ENCODE measurements at regions not wholly inside any gene's neighbourhood (a gene's known extent, or its start where the extent isn't known, plus 50 kb on each side); places are given as distances from the start of the nearest gene placed in this dataset.

- DNase-seq = no peak
- in situ Hi-C loops (cut with MboI; ENCODE audit: low pct_unique_long_range_greater_than_20kb, low sequenced_read_pairs) = no loop called here
Observed at GRCh38 chr20:11448554-11448953, 469.1 kb upstream of the BTBD3 start.

DNA sequence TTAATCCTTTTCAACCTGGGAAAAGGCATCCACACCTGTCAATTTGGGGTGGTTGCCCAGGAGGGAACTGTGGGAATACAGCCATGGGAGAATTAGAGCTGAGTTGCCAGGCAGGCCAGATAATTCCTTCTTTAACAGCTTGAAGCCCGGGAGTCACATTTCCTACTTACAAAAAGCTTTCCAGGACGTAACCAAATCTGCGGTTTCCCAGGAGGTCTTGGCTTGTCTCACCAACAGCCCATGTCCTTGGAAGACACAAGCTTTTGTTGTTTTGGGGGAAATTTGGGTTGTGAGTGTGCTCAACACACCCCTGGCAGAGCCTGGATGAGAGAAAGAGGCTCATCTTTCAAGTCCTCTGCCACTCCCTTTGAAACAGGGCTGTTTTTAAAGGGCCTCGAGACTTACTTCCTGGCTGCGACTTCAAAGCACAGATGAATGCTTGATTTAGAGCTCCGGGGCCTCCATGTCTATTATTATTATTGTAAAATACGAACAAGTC lies 465.9 kb upstream of the BTBD3 start:
- in situ Hi-C loops (cut with MboI; ENCODE audit: low pct_unique_long_range_greater_than_20kb, low sequenced_read_pairs) = no loop called here
- no peak for DNase-seq

- DNase-seq = no peak
- in situ Hi-C loops (cut with MboI; ENCODE audit: low pct_unique_long_range_greater_than_20kb, low sequenced_read_pairs) = no loop called here
Observed at GRCh38 chr20:11452326-11452725, 465.4 kb upstream of the BTBD3 start.

GRCh38 chr20:11453430-11453829 lies 464.3 kb upstream of the BTBD3 start:
- in situ Hi-C loops (cut with MboI; ENCODE audit: low pct_unique_long_range_greater_than_20kb, low sequenced_read_pairs) = no loop called here
- no peak for DNase-seq

- DNase-seq = no peak
- in situ Hi-C loops (cut with MboI; ENCODE audit: low pct_unique_long_range_greater_than_20kb, low sequenced_read_pairs) = no loop called here
Observed at GRCh38 chr20:11454966-11455799, 462.5 kb upstream of the BTBD3 start.

DNA sequence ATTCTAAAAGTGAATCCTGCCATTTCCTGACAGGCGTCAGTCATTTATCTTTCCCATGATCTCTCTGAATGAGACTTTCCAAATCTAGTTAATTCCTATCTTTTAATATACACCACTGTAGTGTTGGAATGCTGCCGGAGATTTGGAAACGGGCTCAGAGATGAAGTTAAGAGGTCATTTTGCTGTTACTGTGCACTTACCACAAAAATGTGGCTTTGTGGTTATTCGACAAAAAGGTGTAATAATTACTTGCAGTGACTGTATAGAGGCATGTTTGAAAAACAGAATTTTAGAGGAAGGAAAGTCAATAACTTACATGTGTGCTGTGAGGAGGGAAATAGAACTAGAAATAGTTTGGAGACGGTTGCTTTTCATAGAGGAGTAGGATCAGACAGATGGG lies 460.2 kb upstream of the BTBD3 start:
- DNase-seq = no peak
- in situ Hi-C loops (cut with MboI; ENCODE audit: low pct_unique_long_range_greater_than_20kb, low sequenced_read_pairs) = no loop called here

- DNase-seq = no peak
- in situ Hi-C loops (cut with MboI; ENCODE audit: low pct_unique_long_range_greater_than_20kb, low sequenced_read_pairs) = no loop called here
Observed at GRCh38 chr20:11459090-11459890, 458.4 kb upstream of the BTBD3 start.

DNA sequence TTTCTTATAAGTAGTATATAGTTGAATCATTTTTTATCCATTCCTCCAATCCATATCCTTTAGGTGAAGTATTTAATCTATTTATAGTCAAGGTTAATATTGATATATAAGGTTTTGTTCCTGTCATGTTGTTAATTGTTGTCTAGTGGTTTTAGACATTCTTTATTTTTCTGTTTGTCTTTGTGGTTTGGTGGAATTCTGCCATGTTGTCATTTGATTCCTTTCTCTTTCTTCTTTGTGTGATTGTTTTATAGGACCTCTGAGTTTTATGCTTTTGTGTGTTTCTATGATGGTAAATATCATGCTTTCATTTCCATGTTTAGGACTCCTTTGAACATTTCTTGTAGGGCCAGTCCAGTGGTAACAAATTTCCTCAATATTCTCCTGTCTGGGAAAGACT lies 450.3 kb upstream of the BTBD3 start:
- no peak for DNase-seq
- in situ Hi-C loops (cut with MboI; ENCODE audit: low pct_unique_long_range_greater_than_20kb, low sequenced_read_pairs) = no loop called here

GRCh38 chr20:11468880-11469279 lies 448.8 kb upstream of the BTBD3 start:
- DNase-seq = no peak
- in situ Hi-C loops (cut with MboI; ENCODE audit: low pct_unique_long_range_greater_than_20kb, low sequenced_read_pairs) = no loop called here

DNA sequence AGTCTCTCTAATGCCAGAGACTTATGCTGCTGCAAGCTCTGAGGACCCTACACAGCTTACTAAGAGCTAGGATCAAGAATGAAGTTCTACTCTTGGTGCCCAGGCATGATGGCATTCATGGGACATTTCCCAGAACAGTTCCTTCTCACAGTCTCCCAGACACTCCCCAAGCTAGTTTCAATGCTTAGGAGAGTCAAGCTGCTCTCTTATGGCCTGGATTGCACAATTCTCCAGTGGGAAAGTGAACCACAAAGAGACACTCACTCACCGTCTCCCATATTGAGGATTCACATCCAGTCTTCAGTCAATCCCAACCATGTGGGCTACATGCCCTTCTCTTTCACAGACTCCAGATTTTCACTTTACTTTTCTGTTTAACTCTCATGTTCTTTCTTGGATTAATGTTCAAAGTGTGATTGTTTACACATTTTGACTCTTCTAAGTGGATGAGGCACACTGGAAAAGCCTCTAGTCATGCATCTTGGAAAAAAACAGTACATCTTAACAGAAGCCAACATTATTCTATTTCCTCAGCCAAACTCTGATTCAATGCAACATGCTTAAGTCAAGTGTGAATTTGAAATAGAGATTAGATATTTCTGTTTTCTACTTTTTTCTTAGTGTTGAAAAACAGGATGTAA lies 447.8 kb upstream of the BTBD3 start:
- in situ Hi-C loops (cut with MboI; ENCODE audit: low pct_unique_long_range_greater_than_20kb, low sequenced_read_pairs) = no loop called here
- DNase-seq = no peak

DNA sequence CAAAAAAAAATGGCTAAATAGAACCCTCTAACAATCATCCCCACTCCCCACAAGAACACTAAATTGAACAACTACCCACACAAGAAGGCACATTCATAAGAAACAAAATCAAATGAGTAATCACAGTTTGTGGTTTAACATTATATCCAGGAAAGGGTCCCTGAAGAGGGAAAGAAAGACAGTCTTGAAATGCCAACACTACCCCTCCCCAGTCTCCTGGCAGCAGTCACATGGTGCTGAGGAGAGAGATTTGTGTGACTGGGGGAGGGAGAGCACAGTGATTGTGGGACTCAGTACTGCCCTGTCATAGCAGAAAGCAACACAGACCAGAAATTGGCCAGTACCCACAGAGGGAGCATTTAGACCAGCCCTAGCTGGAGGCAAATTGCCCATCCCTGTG lies 443.7 kb upstream of the BTBD3 start:
- in situ Hi-C loops (cut with MboI; ENCODE audit: low pct_unique_long_range_greater_than_20kb, low sequenced_read_pairs) = no loop called here
- DNase-seq = no peak

DNA sequence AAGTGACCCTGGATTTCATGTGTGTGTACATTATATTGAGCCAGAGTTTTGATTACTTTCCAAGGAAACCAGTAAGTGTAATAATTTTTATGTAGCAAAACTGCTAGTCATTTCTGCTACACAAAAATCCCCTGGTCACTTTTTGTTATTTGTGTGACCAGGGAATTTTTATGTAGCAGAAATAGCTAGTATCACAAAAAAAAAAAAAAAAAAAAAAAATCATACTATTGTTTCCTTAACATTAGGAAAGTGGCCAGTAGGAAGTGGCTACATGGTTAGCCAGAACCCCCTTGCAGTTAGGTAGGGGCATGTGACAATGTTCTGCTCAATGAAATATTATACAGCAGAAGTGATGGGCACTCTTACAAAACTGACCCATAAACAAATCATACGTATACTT lies 434.0 kb upstream of the BTBD3 start:
- in situ Hi-C loops (cut with MboI; ENCODE audit: low pct_unique_long_range_greater_than_20kb, low sequenced_read_pairs) = no loop called here
- no peak for DNase-seq

GRCh38 chr20:11484479-11484878 lies 433.2 kb upstream of the BTBD3 start:
- DNase-seq = no peak
- in situ Hi-C loops (cut with MboI; ENCODE audit: low pct_unique_long_range_greater_than_20kb, low sequenced_read_pairs) = no loop called here

- no peak for DNase-seq
- in situ Hi-C loops (cut with MboI; ENCODE audit: low pct_unique_long_range_greater_than_20kb, low sequenced_read_pairs) = no loop called here
Observed at GRCh38 chr20:11492386-11492785, 425.3 kb upstream of the BTBD3 start.

- no peak for DNase-seq
- in situ Hi-C loops (cut with MboI; ENCODE audit: low pct_unique_long_range_greater_than_20kb, low sequenced_read_pairs) = no loop called here
Observed at GRCh38 chr20:11492846-11493245, 424.8 kb upstream of the BTBD3 start.

GRCh38 chr20:11496380-11496779 lies 421.3 kb upstream of the BTBD3 start:
- in situ Hi-C loops (cut with MboI; ENCODE audit: low pct_unique_long_range_greater_than_20kb, low sequenced_read_pairs) = no loop called here
- DNase-seq = no peak

DNA sequence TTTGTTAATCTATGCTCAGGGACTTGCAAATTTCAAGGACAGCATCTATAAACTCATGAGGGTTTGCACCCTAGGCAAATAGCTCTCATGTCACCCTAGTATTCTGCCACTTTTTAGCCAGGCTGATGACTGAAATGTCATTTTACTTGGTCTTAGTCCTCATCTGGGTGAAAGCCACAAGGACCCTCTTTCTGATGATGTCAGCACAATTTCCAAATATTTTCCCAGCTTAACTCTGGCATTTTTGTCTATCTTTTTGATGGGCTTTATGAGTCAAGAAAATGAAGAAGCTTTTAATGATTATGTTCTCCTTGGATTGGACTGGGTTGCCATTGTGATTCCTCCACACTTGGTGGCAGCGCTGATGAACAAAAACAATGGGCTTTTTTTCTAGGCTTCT lies 420.1 kb upstream of the BTBD3 start:
- in situ Hi-C loops (cut with MboI; ENCODE audit: low pct_unique_long_range_greater_than_20kb, low sequenced_read_pairs) = no loop called here
- no peak for DNase-seq

GRCh38 chr20:11499101-11499634 lies 418.5 kb upstream of the BTBD3 start:
- in situ Hi-C loops (cut with MboI; ENCODE audit: low pct_unique_long_range_greater_than_20kb, low sequenced_read_pairs) = no loop called here
- no peak for DNase-seq

DNA sequence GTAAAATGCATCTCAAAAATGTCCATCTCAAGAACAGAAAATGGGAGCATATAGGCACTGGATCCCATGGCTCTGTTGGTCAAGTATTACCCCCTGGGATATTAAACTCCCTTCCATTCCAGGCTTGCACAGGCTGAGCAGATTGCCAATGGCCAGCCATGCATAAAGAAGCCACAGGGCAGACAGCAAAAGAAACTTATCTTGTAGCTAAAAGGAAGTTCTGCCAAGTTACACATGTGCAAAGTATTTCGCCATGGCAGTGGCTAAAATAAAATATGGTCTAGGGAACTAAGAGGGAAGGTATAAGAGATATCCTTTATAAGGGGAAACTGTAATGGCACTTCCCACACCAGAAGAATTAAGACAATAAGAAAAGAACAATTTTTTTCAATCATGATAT lies 415.6 kb upstream of the BTBD3 start:
- in situ Hi-C loops (cut with MboI; ENCODE audit: low pct_unique_long_range_greater_than_20kb, low sequenced_read_pairs) = no loop called here

GRCh38 chr20:11502671-11503070 lies 415.0 kb upstream of the BTBD3 start:
- in situ Hi-C loops (cut with MboI; ENCODE audit: low pct_unique_long_range_greater_than_20kb, low sequenced_read_pairs) = no loop called here
- DNase-seq = no peak

More for the DNA sequence above, 415.6 kb upstream of the BTBD3 start:
- DNase-seq = no peak

All from KBM-7 (cell line).